Esophagus squamous epithelium (tissue), 4 donors: ENCODE measurements at regions not wholly inside any gene's neighbourhood (a gene's known extent, or its start where the extent isn't known, plus 50 kb on each side); places are given as distances from the start of the nearest gene placed in this dataset.

Source experiments
- CTCF ChIP-seq, 6 experiments: fragments of 450-650 bp in 4 of 6; fragments of 200-600 bp in 2 of 6; sonication (generic) in 2 of 6; IDR thresholded peaks; one replicate each; pipeline ENCODE4 v1.5.1; 2016 to 2019; ENCODE audit warnings: antibody characterized with exemption in 6 of 6, mild to moderate bottlenecking in 4 of 6, moderate library complexity in 4 of 6
- POLR2A ChIP-seq, 4 donors: fragments of 450-650 bp; IDR thresholded peaks; one replicate each; pipeline ENCODE4 v1.6.1; 2017; ENCODE audit warnings: antibody characterized with exemption in 4 of 4, mild to moderate bottlenecking in 4 of 4, moderate library complexity in 3 of 4

- TF ChIP-seq CTCF (IDR thresholded peaks at IDR 0.05) = no peak
- no peak for TF ChIP-seq POLR2A (IDR thresholded peaks at IDR 0.05)
These were observed 94.6 kb downstream of the GLI2 start for GRCh38 chr2:120830096-120830830.
